ENCODE measurements at regions not wholly inside any gene's neighbourhood (a gene's known extent, or its start where the extent isn't known, plus 50 kb on each side); places are given as distances from the start of the nearest gene placed in this dataset.

DNA sequence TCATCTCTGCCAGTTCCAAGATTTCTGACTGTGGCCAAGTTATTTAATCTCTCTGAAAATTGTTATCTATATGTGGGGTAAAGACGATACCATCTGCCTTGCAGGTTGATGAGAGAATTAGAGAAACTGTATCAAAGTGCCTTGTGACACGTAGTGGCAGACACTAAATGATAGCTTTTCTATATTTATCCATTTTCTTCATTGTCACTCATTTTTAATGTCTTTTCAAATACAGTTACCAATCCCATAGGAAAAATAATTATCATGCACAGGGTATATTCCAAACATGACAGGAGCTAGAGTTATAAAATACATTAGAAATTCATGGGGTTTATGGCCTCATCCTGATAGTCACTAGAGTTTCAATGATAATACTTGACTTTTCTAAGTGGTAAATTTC, 95.6 kb upstream of the NOL4 start:
- Histone ChIP-seq H3K9me2 (ENCODE audit: low read depth, low read length) (no peaks in the 10 kb centered on the region), H3K4me3 (ENCODE audit: low read depth, low read length, poor library complexity, severe bottlenecking) (no peak overlapping the region)
- no peak for TF ChIP-seq EZH2 (IDR thresholded peaks at IDR 0.05; ENCODE audit: borderline replicate concordance, low read length)
- TF ChIP-seq, protein P1, sequence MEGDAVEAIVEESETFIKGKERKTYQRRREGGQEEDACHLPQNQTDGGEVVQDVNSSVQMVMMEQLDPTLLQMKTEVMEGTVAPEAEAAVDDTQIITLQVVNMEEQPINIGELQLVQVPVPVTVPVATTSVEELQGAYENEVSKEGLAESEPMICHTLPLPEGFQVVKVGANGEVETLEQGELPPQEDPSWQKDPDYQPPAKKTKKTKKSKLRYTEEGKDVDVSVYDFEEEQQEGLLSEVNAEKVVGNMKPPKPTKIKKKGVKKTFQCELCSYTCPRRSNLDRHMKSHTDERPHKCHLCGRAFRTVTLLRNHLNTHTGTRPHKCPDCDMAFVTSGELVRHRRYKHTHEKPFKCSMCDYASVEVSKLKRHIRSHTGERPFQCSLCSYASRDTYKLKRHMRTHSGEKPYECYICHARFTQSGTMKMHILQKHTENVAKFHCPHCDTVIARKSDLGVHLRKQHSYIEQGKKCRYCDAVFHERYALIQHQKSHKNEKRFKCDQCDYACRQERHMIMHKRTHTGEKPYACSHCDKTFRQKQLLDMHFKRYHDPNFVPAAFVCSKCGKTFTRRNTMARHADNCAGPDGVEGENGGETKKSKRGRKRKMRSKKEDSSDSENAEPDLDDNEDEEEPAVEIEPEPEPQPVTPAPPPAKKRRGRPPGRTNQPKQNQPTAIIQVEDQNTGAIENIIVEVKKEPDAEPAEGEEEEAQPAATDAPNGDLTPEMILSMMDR (IDR thresholded peaks at IDR 0.05; ENCODE audit: low read length): no peak

DNA sequence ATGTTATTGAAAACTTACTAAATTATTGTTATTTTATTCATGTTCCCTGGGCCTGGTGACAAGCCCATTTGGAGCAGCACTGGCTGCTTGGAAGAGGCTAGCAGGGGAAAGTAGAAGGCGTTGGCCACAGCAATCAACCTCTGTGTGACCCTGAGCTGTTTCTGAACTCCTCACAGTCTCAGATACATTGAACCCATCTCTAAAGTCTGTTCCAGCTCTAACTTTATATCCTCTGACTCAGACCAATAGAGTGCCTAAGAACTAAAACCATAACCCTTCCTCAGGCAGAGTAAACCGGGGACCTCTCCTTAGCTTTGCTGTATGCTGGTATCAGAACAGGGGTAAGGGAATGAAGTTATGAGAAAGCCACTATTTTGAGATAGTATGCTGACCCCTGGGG, 96.4 kb upstream of the NOL4 start:
- TF ChIP-seq, protein P1 (IDR thresholded peaks at IDR 0.05; ENCODE audit: low read length): no peak
- no peak for TF ChIP-seq EZH2 (IDR thresholded peaks at IDR 0.05; ENCODE audit: borderline replicate concordance, low read length)
- Histone ChIP-seq H3K9me2 (ENCODE audit: low read depth, low read length) (no peaks in the 10 kb centered on the region), H3K4me1 (ENCODE audit: insufficient read depth, low read length, severe bottlenecking) (peaks cover 6% of the 10 kb centered on the region), H2AFZ (ENCODE audit: low read length) (no peak overlapping the region), H3K4me3 (ENCODE audit: low read depth, low read length, poor library complexity, severe bottlenecking) (no peak overlapping the region), H3K27me3 (ENCODE audit: insufficient read depth, low read length) (no peaks in the 10 kb centered on the region), H3K9ac (ENCODE audit: low read length) (no peak overlapping the region), H3K79me2 (ENCODE audit: insufficient read depth, low read length) (no peaks in the 10 kb centered on the region), H3F3A (ENCODE audit: insufficient read depth, low read length) (no peaks in the 10 kb centered on the region), H3K4me2 (ENCODE audit: low read length) (no peak overlapping the region), H3K36me3 (ENCODE audit: insufficient read depth, low read length) (no peaks in the 10 kb centered on the region), H3K9me3 (ENCODE audit: low read length) (no peaks in the 10 kb centered on the region), H3K27ac (ENCODE audit: low read depth, low read length, poor library complexity, severe bottlenecking) (no peak overlapping the region), H4K20me1 (ENCODE audit: insufficient read depth, low read length) (no peaks in the 10 kb centered on the region)

More for the DNA sequence above, 95.6 kb upstream of the NOL4 start:
- no peaks in the 10 kb centered on the region for H3F3A ChIP-seq (ENCODE audit: insufficient read depth, low read length)
- H4K20me1 ChIP-seq (ENCODE audit: insufficient read depth, low read length): no peaks in the 10 kb centered on the region
- H3K27me3 ChIP-seq (ENCODE audit: insufficient read depth, low read length): no peaks in the 10 kb centered on the region
- no peaks in the 10 kb centered on the region for H3K36me3 ChIP-seq (ENCODE audit: insufficient read depth, low read length)
- H3K9me3 ChIP-seq (ENCODE audit: low read length): no peaks in the 10 kb centered on the region
- no peak overlapping the region for H3K4me2 ChIP-seq (ENCODE audit: low read length)
- no peak overlapping the region for H3K9ac ChIP-seq (ENCODE audit: low read length)
- H3K27ac ChIP-seq (ENCODE audit: low read depth, low read length, poor library complexity, severe bottlenecking): no peak overlapping the region
- H3K79me2 ChIP-seq (ENCODE audit: insufficient read depth, low read length): no peaks in the 10 kb centered on the region
- no peak overlapping the region for H2AFZ ChIP-seq (ENCODE audit: low read length)
- peaks cover 6% of the 10 kb centered on the region for H3K4me1 ChIP-seq (ENCODE audit: insufficient read depth, low read length, severe bottlenecking)

DNA sequence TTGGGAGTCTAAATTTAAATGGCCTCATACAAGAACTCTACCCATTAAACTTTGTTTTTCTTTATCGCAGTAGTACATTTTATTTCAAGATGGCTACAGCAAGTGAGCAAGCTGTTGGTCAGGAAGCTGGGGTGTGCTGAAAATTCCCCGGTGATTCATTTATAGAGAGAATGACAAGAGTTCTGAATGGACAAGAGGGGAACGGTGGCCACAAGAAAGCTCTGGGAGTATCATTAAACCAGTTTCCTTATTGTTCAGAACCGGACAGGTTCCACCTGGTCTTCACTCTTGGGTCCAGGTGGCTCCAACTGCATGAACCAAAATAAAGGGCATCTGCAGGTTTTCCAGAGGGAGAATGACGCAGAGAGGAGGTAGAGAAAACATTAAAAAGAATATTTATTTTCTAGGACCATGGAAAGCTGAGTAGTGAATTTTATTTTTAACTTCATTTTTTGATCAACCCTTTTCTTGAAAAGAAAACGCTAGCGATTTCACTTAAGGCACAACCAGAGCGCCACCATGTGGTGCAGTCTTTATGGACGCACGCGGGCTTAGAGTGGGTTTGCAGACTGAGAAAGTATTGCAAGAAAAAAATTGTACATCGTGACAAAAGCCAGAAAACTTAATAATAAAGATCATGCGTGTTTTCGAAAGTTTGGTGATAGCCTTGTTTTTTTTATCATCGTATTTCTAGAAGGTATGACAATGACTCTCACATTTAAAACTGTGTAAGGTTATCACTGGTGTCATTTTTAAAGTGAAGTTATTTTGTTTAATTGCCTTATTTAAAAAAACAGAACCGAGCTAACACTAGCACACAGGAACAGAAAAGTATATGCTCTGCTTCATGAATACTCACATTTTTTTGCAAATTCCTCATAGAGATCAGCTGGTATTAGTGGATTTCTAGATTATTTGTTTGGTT, 97.9 kb upstream of the NOL4 start:
- no peaks in the 10 kb centered on the region for H4K20me1 ChIP-seq (ENCODE audit: insufficient read depth, low read length)
- H2AFZ ChIP-seq (ENCODE audit: low read length): no peak overlapping the region
- no peak overlapping the region for H3K9ac ChIP-seq (ENCODE audit: low read length)

More for the DNA sequence above, 97.9 kb upstream of the NOL4 start:
- H3K36me3 ChIP-seq (ENCODE audit: insufficient read depth, low read length): no peaks in the 10 kb centered on the region
- no peak overlapping the region for H3K27ac ChIP-seq (ENCODE audit: low read depth, low read length, poor library complexity, severe bottlenecking)
- no peak overlapping the region; the same call in 1 of the 2 replicates for H3K4me2 ChIP-seq (ENCODE audit: low read length)
- H3K79me2 ChIP-seq (ENCODE audit: insufficient read depth, low read length): no peaks in the 10 kb centered on the region
- no peaks in the 10 kb centered on the region for H3K9me3 ChIP-seq (ENCODE audit: low read length)
- H3F3A ChIP-seq (ENCODE audit: insufficient read depth, low read length): no peaks in the 10 kb centered on the region
- H3K4me3 ChIP-seq (ENCODE audit: low read depth, low read length, poor library complexity, severe bottlenecking): no peak overlapping the region
- TF ChIP-seq EZH2 (IDR thresholded peaks at IDR 0.05; ENCODE audit: borderline replicate concordance, low read length): no peak
- TF ChIP-seq, protein P1 (IDR thresholded peaks at IDR 0.05; ENCODE audit: low read length): peak; percentile 90
- H3K27me3 ChIP-seq (ENCODE audit: insufficient read depth, low read length): no peaks in the 10 kb centered on the region
- no peaks in the 10 kb centered on the region for H3K9me2 ChIP-seq (ENCODE audit: low read depth, low read length)
- H3K4me1 ChIP-seq (ENCODE audit: insufficient read depth, low read length, severe bottlenecking): peaks cover 6% of the 10 kb centered on the region
